ENCODE measurements at regions not wholly inside any gene's neighbourhood (a gene's known extent, or its start where the extent isn't known, plus 50 kb on each side); places are given as distances from the start of the nearest gene placed in this dataset.

DNA sequence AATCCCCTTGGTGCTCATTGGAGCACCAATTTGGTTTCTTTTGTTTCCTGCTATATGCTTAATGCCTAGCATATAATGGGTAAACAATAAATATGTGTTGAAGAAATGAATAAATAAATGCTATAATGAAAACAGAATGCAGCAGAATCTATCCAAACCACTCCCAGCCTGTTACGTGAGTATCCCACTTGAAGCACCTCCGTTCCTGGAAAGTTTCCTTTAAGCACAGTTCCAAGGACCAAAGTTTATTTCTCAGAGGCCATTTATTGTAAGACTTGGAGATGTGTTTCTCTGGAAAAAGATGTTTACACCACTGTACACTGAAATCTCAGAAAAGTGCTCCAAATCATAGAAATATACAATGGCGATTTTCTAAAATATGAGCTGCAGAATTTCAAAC, 187.0 kb downstream of the SOX9 start:
- CTCF ChIA-PET = no interaction called here
- POLR2A ChIA-PET (ENCODE audit: unreplicated experiment) = no interaction called here

DNA sequence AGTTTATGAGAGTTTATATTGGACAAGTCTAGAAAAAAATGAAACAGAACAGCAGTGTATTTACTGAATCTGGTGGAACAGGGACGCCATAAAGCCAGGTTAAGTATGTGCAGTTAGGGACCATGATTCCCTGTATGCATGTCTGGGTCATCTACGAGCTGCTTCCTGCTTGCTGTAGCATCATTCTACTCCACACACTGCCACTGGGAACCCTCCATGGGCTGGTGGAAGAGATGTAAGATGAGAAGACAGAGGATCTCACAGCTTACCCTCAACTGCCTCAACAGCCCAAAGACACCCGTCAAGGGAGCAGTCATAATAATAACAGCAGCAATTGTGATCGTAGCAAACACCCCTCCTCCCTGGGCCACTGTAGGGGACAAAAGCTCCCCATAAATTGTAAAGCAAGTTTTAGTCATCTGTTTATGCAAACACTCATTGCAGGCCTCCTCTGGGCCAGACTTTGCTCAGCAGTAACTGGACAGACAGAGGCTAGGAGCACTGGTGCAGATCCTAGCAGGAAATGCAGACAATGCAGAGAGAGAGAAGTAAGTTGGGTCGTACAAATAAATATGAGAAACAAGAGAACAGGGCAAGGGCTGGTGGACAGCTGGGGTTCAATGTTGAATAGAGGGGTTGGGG, 188.0 kb downstream of the SOX9 start:
- Histone ChIP-seq H3K4me3 (ENCODE audit: low read length) (no peak overlapping the region), H2AFZ (ENCODE audit: low read length) (no peak overlapping the region), H3F3A (ENCODE audit: low read length, unreplicated experiment) (no peaks in the 10 kb centered on the region), H3K27ac (ENCODE audit: low read length) (no peak overlapping the region), H3K79me2 (ENCODE audit: low read length) (no peaks in the 10 kb centered on the region), H4K20me1 (ENCODE audit: low read length) (no peaks in the 10 kb centered on the region), H3K9me3 (ENCODE audit: low read length) (no peaks in the 10 kb centered on the region), H3K9me2 (replicated peaks; ENCODE audit: low read length) (no peaks in the 10 kb centered on the region), H3K36me3 (ENCODE audit: low read depth, low read length) (no peaks in the 10 kb centered on the region), H3K4me1 (ENCODE audit: insufficient read depth, low read length) (peaks cover 5% of the 10 kb centered on the region; the same call in 1 of the 2 replicates), H3K27me3 (ENCODE audit: low read length) (no peaks in the 10 kb centered on the region), H3K9ac (ENCODE audit: low read length) (no peak overlapping the region), H3K4me2 (ENCODE audit: low read length) (no peak overlapping the region)
- POLR2A ChIA-PET (ENCODE audit: unreplicated experiment) = no interaction called here
- DNase-seq (peak; percentile 16), ATAC-seq (peak; percentile 84)
- TF ChIP-seq EZH2 (IDR thresholded peaks at IDR 0.05; ENCODE audit: low read length, unreplicated experiment) = no peak
- TF ChIP-seq, protein P1, sequence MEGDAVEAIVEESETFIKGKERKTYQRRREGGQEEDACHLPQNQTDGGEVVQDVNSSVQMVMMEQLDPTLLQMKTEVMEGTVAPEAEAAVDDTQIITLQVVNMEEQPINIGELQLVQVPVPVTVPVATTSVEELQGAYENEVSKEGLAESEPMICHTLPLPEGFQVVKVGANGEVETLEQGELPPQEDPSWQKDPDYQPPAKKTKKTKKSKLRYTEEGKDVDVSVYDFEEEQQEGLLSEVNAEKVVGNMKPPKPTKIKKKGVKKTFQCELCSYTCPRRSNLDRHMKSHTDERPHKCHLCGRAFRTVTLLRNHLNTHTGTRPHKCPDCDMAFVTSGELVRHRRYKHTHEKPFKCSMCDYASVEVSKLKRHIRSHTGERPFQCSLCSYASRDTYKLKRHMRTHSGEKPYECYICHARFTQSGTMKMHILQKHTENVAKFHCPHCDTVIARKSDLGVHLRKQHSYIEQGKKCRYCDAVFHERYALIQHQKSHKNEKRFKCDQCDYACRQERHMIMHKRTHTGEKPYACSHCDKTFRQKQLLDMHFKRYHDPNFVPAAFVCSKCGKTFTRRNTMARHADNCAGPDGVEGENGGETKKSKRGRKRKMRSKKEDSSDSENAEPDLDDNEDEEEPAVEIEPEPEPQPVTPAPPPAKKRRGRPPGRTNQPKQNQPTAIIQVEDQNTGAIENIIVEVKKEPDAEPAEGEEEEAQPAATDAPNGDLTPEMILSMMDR (conservative IDR thresholded peaks at IDR 0.05; ENCODE audit: low read depth, low read length) = no peak
- no peak for TF ChIP-seq EZH2phosphoT487 (IDR thresholded peaks at IDR 0.05; ENCODE audit: borderline replicate concordance, low read length)
- intact Hi-C loops (cut with micrococcal nuclease) = no loop called here
- CTCF ChIA-PET = no interaction called here
- BruUV-seq (replicated peaks) = no TSS peak

More for the DNA sequence above, 187.0 kb downstream of the SOX9 start:
- BruUV-seq (replicated peaks) = no TSS peak
- Histone ChIP-seq H3K9me3 (ENCODE audit: low read length) (no peaks in the 10 kb centered on the region), H2AFZ (ENCODE audit: low read length) (no peak overlapping the region), H3F3A (ENCODE audit: low read length, unreplicated experiment) (no peaks in the 10 kb centered on the region), H3K4me2 (ENCODE audit: low read length) (no peak overlapping the region), H3K9me2 (replicated peaks; ENCODE audit: low read length) (no peaks in the 10 kb centered on the region), H4K20me1 (ENCODE audit: low read length) (no peaks in the 10 kb centered on the region), H3K4me3 (ENCODE audit: low read length) (no peak overlapping the region), H3K79me2 (ENCODE audit: low read length) (no peaks in the 10 kb centered on the region), H3K27me3 (ENCODE audit: low read length) (no peaks in the 10 kb centered on the region), H3K27ac (ENCODE audit: low read length) (no peak overlapping the region), H3K9ac (ENCODE audit: low read length) (no peak overlapping the region), H3K4me1 (ENCODE audit: insufficient read depth, low read length) (peaks cover 5% of the 10 kb centered on the region; the same call in 1 of the 2 replicates), H3K36me3 (ENCODE audit: low read depth, low read length) (no peaks in the 10 kb centered on the region)
- intact Hi-C loops (cut with micrococcal nuclease) = no loop called here
- DNase-seq (no peak), ATAC-seq (no peak)
- TF ChIP-seq EZH2phosphoT487 (IDR thresholded peaks at IDR 0.05; ENCODE audit: borderline replicate concordance, low read length) (no peak), EZH2 (IDR thresholded peaks at IDR 0.05; ENCODE audit: low read length, unreplicated experiment) (no peak)
- TF ChIP-seq, protein P1 (conservative IDR thresholded peaks at IDR 0.05; ENCODE audit: low read depth, low read length) = no peak

DNA sequence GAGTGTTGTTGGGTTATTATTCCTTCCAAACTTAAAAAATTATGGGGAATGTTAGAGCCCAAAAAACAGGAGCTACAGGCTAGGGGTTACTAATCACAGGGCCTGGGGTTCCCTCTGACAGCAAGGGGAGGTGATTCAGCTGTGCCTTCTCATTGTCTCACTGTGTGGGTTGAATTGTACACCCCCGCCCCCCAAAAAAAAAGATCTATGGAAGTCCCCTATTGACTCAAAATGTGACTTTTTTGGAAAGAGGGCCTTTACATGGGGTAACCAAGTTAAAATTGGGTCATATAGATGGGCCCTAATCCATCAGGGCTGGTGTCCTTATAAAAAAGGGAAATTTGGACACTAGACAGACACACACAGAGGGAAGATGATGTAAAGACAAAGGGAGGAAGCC, 190.2 kb downstream of the SOX9 start:
- CTCF ChIA-PET = no interaction called here
- Histone ChIP-seq H3K27ac (ENCODE audit: low read length) (no peak overlapping the region), H3K79me2 (ENCODE audit: low read length) (no peaks in the 10 kb centered on the region), H4K20me1 (ENCODE audit: low read length) (no peaks in the 10 kb centered on the region), H2AFZ (ENCODE audit: low read length) (no peak overlapping the region), H3F3A (ENCODE audit: low read length, unreplicated experiment) (no peaks in the 10 kb centered on the region), H3K4me1 (ENCODE audit: insufficient read depth, low read length) (peaks cover 5% of the 10 kb centered on the region; the same call in 1 of the 2 replicates), H3K4me3 (ENCODE audit: low read length) (no peak overlapping the region), H3K4me2 (ENCODE audit: low read length) (no peak overlapping the region), H3K27me3 (ENCODE audit: low read length) (no peaks in the 10 kb centered on the region), H3K9me2 (replicated peaks; ENCODE audit: low read length) (no peaks in the 10 kb centered on the region), H3K36me3 (ENCODE audit: low read depth, low read length) (no peaks in the 10 kb centered on the region), H3K9ac (ENCODE audit: low read length) (no peak overlapping the region), H3K9me3 (ENCODE audit: low read length) (no peaks in the 10 kb centered on the region)
- DNase-seq (no peak), ATAC-seq (no peak)
- POLR2A ChIA-PET (ENCODE audit: unreplicated experiment) = no interaction called here
- intact Hi-C loops (cut with micrococcal nuclease) = no loop called here
- TF ChIP-seq, protein P1 (conservative IDR thresholded peaks at IDR 0.05; ENCODE audit: low read depth, low read length) = no peak
- no peak for TF ChIP-seq EZH2phosphoT487 (IDR thresholded peaks at IDR 0.05; ENCODE audit: borderline replicate concordance, low read length)
- TF ChIP-seq EZH2 (IDR thresholded peaks at IDR 0.05; ENCODE audit: low read length, unreplicated experiment) = no peak
- BruUV-seq (replicated peaks) = no TSS peak

All from PC-3 (cell line).